Mesenchymal stem cell (in vitro differentiated cells and primary cell): ENCODE measurements at regions not wholly inside any gene's neighbourhood (a gene's known extent, or its start where the extent isn't known, plus 50 kb on each side); places are given as distances from the start of the nearest gene placed in this dataset.

Source experiments
- DNase-seq: peaks from one replicate; pipeline ENCODE4 v3.0.0-alpha.2; 2013
- H2AFZ ChIP-seq: one replicate; pipeline ENCODE4 v1.6.1; 2013; ENCODE audit warnings: low read depth, mild to moderate bottlenecking, control low read depth, inconsistent platforms, low read length, moderate library complexity
- H2AK5ac ChIP-seq: 2 replicates; pipeline ENCODE4 v1.6.1; 2013; ENCODE audit warnings: low read length, moderate library complexity, mild to moderate bottlenecking, inconsistent platforms; ENCODE audit not compliant: severe bottlenecking
- H2BK120ac ChIP-seq: one replicate; pipeline ENCODE4 v1.6.1; 2013; ENCODE audit warnings: low read depth, mild to moderate bottlenecking, inconsistent platforms, low read length, moderate library complexity
- H2BK12ac ChIP-seq, 2 experiments: one replicate each; pipeline ENCODE4 v1.6.1; 2013; ENCODE audit warnings: inconsistent platforms in 2 of 2, low read length in 2 of 2, mild to moderate bottlenecking in 2 of 2, moderate library complexity in 2 of 2, control low read depth in 1 of 2
- H2BK15ac ChIP-seq: one replicate; pipeline ENCODE4 v1.6.1; 2013; ENCODE audit warnings: mild to moderate bottlenecking, low read depth, inconsistent platforms; ENCODE audit not compliant: poor library complexity, severe bottlenecking
- H2BK5ac ChIP-seq: 2 replicates; pipeline ENCODE4 v1.6.1; 2013; ENCODE audit warnings: low read depth, mild to moderate bottlenecking, low read length, control low read depth, inconsistent platforms; ENCODE audit not compliant: poor library complexity, severe bottlenecking
- H3K14ac ChIP-seq, 2 experiments: one replicate each; pipeline ENCODE4 v1.6.1; 2013; ENCODE audit warnings: inconsistent platforms in 2 of 2, low read length in 2 of 2, control low read depth in 1 of 2, mild to moderate bottlenecking in 1 of 2, moderate library complexity in 1 of 2
- H3K18ac ChIP-seq, 2 experiments: one replicate each; pipeline ENCODE4 v1.6.1; 2013; ENCODE audit warnings: inconsistent platforms in 2 of 2, low read length in 2 of 2, control low read depth in 1 of 2, low read depth in 1 of 2, mild to moderate bottlenecking in 1 of 2
- H3K23ac ChIP-seq, 2 experiments: one replicate each; pipeline ENCODE4 v1.6.1; 2013; ENCODE audit warnings: inconsistent platforms in 2 of 2, low read length in 2 of 2, mild to moderate bottlenecking in 2 of 2, moderate library complexity in 2 of 2, control low read depth in 1 of 2
- H3K27ac ChIP-seq: 2 replicates; pipeline ENCODE4 v1.5.1; 2013; ENCODE audit warnings: mild to moderate bottlenecking, moderate library complexity, low read length, control low read depth, inconsistent platforms; ENCODE audit not compliant: poor library complexity, severe bottlenecking
- H3K27me3 ChIP-seq, 2 experiments: 2 replicates each; pipeline versions ENCODE4 v1.6.1 to v1.7.0; 2013; ENCODE audit warnings: low read length in 2 of 2, mild to moderate bottlenecking in 2 of 2, moderate library complexity in 2 of 2, control low read depth in 1 of 2, inconsistent platforms in 1 of 2; ENCODE audit not compliant: control insufficient read depth in 1 of 2, insufficient read depth in 1 of 2
- H3K36me3 ChIP-seq, 2 experiments: 2 replicates each; pipeline versions ENCODE4 v1.6.1 to v1.7.0; 2013; ENCODE audit warnings: low read length in 2 of 2, control low read depth in 1 of 2, inconsistent platforms in 1 of 2, low read depth in 1 of 2, mild to moderate bottlenecking in 1 of 2; ENCODE audit not compliant: insufficient read depth in 2 of 2, control insufficient read depth in 1 of 2
- H3K4ac ChIP-seq, 2 experiments: one replicate each; pipeline ENCODE4 v1.6.1; 2013; ENCODE audit warnings: inconsistent platforms in 2 of 2, low read length in 2 of 2, mild to moderate bottlenecking in 2 of 2, moderate library complexity in 2 of 2, control low read depth in 1 of 2, low read depth in 1 of 2
- H3K4me1 ChIP-seq: 2 replicates; pipeline ENCODE4 v1.6.1; 2013; ENCODE audit warnings: low read depth, low read length, control low read depth; ENCODE audit not compliant: control insufficient read depth, insufficient read depth
- H3K4me2 ChIP-seq: 2 replicates; pipeline ENCODE4 v1.6.1; 2013; ENCODE audit warnings: low read length, mild to moderate bottlenecking, inconsistent platforms; ENCODE audit not compliant: poor library complexity, severe bottlenecking
- H3K4me3 ChIP-seq, 2 experiments: 2 replicates each; pipeline versions ENCODE4 v1.5.1 to v1.7.0; 2013; ENCODE audit warnings: low read length in 2 of 2, mild to moderate bottlenecking in 2 of 2, control low read depth in 1 of 2, low read depth in 1 of 2; ENCODE audit not compliant: insufficient read depth in 1 of 2
- H3K79me1 ChIP-seq: replicated peaks from 2 replicates; pipeline ENCODE4 v1.6.1; 2013; ENCODE audit warnings: mild to moderate bottlenecking, control low read depth, low read length, inconsistent platforms; ENCODE audit not compliant: poor library complexity, severe bottlenecking
- H3K9ac ChIP-seq: 2 replicates; pipeline ENCODE4 v1.7.0; 2013; ENCODE audit warnings: mild to moderate bottlenecking, low read length, moderate library complexity
- H3K9me3 ChIP-seq: 2 replicates; pipeline ENCODE4 v1.7.0; 2013; ENCODE audit warnings: mild to moderate bottlenecking, low read length; ENCODE audit not compliant: control insufficient read depth
- H4K8ac ChIP-seq: one replicate; pipeline ENCODE4 v1.6.1; 2013; ENCODE audit warnings: inconsistent platforms, mild to moderate bottlenecking, low read length, moderate library complexity
- H4K91ac ChIP-seq: one replicate; pipeline ENCODE4 v1.6.1; 2013; ENCODE audit warnings: mild to moderate bottlenecking, low read length, inconsistent platforms
- WGBS: methylation state at CpG from one replicate; pipeline ENCODE4 v1.1.7; 2013; ENCODE audit warnings: mixed read lengths; 5-methylcytosine and 5-hydroxymethylcytosine counted together

DNA sequence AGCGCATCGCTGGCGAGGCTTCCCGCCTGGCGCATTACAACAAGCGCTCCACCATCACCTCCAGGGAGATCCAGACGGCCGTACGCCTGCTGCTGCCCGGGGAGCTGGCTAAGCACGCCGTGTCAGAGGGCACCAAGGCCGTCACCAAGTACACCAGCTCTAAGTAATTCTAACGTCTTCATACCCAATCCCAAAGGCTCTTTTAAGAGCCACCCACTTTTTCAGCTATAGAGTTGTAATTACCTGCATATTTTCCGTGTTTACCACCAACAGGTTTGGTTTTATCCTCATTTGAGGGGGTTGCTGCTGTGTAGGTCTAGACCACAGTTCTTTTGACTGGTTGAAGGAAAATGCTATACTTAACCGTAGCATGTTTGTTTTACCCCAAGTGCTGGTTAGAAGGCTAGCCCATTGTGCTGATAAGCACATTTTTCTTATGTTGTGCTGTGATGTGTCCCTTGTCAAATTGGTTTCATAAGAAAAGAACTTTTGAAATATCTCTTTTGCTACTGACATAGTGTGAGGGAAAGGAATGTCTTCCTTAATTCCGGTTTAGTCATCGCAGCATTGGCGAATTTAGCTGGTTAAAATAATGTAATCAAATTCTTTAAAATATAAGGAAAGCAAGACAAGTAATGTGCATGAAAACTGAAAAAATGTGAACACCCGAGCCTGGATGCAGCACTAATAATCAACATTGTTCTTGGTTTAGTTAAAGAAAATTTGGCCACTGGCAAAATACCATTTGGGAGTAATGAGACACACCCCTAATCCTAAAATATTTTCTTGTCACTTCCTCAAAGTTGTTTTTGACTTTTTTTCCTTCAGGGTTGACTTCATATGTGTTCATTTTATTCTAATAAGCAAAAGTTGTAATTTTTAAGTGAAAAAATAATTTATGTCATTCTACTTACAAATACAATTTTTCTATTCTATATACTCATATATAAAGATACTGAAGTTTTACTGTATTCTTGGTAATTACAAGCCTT lies 112.8 kb downstream of the HFE start:
- Histone ChIP-seq H2BK120ac (no peak overlapping the region), H3K14ac (peak overlapping the region in 1 of 2 experiments; percentile 44), H3K4ac (peak overlapping the region in 1 of 2 experiments; percentile 74), H3K4me3 (peak overlapping the region; percentile 49 to 82), H3K23ac (peak overlapping the region in 1 of 2 experiments; percentile 23), H3K27ac (peak overlapping the region; percentile 75), H2BK15ac (no peak overlapping the region), H4K8ac (no peak overlapping the region), H4K91ac (no peak overlapping the region), H3K27me3 (peaks cover 0 to 11% of the 10 kb centered on the region in 2 experiments), H3K18ac (peak overlapping the region; percentile 26 to 93), H2AFZ (peak overlapping the region; percentile 42), H2BK5ac (no peak overlapping the region), H2BK12ac (peak overlapping the region in 1 of 2 experiments; percentile 83), H3K4me2 (peak overlapping the region; percentile 68), H3K4me1 (peaks cover 9% of the 10 kb centered on the region), H3K9me3 (no peaks in the 10 kb centered on the region), H2AK5ac (no peak overlapping the region), H3K36me3 (no peaks in the 10 kb centered on the region), H3K79me1 (peaks cover 6% of the 10 kb centered on the region), H3K9ac (peak overlapping the region; percentile 23)
- peak; percentile 75 for DNase-seq
- 1% methylated on average over 16 of the region's 20 CpGs for WGBS

DNA sequence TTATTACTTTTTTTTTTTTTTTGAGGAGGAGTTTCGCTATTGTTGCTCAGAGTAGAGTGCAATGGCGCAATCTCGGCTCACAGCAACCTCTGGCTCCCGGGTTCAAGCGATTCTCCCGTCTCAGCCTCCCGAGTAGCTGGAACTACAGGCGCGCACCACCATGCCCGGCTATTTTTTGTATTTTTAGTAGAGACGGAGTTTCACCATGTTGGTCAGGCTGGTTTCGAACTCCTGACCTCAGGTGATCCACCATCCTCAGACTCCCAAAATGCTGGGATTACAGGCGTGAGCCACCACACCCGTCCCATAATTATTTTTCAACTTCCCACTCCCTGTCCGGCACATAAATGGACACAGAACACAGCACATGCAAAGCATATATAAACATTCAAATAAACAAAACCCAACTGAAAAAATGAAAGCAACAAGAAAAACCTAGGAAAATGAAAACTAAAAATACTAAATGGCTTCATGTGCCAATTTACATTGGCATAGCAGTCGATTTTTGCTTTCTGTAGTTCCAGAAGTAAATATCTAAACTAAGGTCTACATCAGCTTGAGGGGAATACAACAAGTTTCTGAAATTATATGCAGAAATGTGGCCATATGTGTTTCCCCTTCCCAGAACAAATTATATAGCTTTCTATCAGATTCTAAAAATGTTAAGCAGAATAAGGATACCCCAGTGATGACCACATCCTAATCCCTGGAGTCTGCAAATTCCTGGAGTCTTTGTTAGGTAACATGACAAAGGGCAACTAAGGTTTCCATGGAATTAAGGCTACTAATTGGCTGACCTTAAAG lies 113.9 kb downstream of the HFE start:
- Histone ChIP-seq H3K36me3 (no peaks in the 10 kb centered on the region), H3K23ac (no peak overlapping the region), H2AFZ (no peak overlapping the region), H2AK5ac (no peak overlapping the region), H3K27ac (no peak overlapping the region), H3K9me3 (no peaks in the 10 kb centered on the region), H2BK15ac (no peak overlapping the region), H4K8ac (no peak overlapping the region), H2BK120ac (no peak overlapping the region), H3K9ac (no peak overlapping the region), H3K79me1 (peaks cover 5% of the 10 kb centered on the region), H3K14ac (no peak overlapping the region), H3K27me3 (peaks cover 0 to 14% of the 10 kb centered on the region in 2 experiments), H3K4me3 (no peak overlapping the region), H2BK12ac (no peak overlapping the region), H3K18ac (no peak overlapping the region), H4K91ac (no peak overlapping the region), H3K4ac (no peak overlapping the region), H3K4me1 (peaks cover 6% of the 10 kb centered on the region), H2BK5ac (no peak overlapping the region), H3K4me2 (no peak overlapping the region)
- WGBS: 98% methylated on average over 14 of the region's 16 CpGs
- DNase-seq: no peak

DNA sequence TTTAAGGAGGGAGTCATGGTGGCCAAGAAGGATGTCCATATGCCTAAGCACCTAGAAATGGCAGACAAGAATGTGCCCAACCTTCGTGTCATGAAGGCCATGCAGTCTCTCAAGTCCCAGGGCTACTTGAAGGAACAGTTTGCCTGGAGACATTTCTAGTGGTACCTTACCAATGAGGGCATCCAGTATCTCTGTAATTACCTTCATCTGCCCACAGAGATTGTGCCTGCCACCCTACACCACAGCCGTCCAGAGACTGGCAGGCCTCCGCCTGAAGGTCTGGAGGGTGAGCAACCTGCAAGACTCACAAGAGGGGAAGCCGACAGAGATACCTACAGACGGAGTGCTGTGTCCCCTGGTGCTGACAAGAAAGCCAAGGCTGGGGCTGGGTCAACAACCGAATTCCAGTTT lies 115.0 kb downstream of the HFE start:
- Histone ChIP-seq H3K4ac (no peak overlapping the region), H2AFZ (no peak overlapping the region), H3K36me3 (no peaks in the 10 kb centered on the region), H2BK5ac (no peak overlapping the region), H2BK120ac (no peak overlapping the region), H3K4me2 (no peak overlapping the region), H2BK12ac (peak overlapping the region in 1 of 2 experiments; percentile 86), H2AK5ac (no peak overlapping the region), H3K4me3 (no peak overlapping the region), H3K18ac (no peak overlapping the region), H3K9me3 (no peaks in the 10 kb centered on the region), H2BK15ac (no peak overlapping the region), H3K27me3 (peaks cover 0 to 19% of the 10 kb centered on the region in 2 experiments), H3K4me1 (peaks cover 5% of the 10 kb centered on the region), H4K91ac (no peak overlapping the region), H3K27ac (no peak overlapping the region), H4K8ac (no peak overlapping the region), H3K14ac (no peak overlapping the region), H3K9ac (no peak overlapping the region), H3K79me1 (peaks cover 5% of the 10 kb centered on the region), H3K23ac (no peak overlapping the region)
- DNase-seq: no peak
- 95% methylated on average over 6 of the region's 6 CpGs for WGBS
